WTC11 (cell line): ENCODE measurements at regions not wholly inside any gene's neighbourhood (a gene's known extent, or its start where the extent isn't known, plus 50 kb on each side); places are given as distances from the start of the nearest gene placed in this dataset.

ENCODE experiments used
- ATAC-seq: fragments of 200-7000 bp; cut with Tn5 transposase; 2 replicates; pipeline ENCODE4 v1.10.0; 2021; ENCODE audit warnings: mild to moderate bottlenecking, moderate library complexity
- CTCF ChIA-PET: fragments of 300-600 bp; sonication (Branson Sonifier 250); formaldehyde crosslinking; loops from one replicate; lab custom pipeline; 2021; ENCODE audit warnings: antibody characterized with exemption; lab: Charles Lee
- POLR2A ChIA-PET: fragments of 350-600 bp; sonication (Branson Sonifier 250); formaldehyde crosslinking; loops from one replicate; lab custom pipeline; 2021; ENCODE audit warnings: antibody characterized with exemption; lab: Charles Lee
- DNase-seq: peaks from one replicate; pipeline ENCODE4 v3.0.0; 2021; ENCODE audit warnings: low spot score
- H3K27ac Mint-ChIP-seq: 2 replicates; pipeline ENCODE4 v1.8.0; 2021; ENCODE audit warnings: mixed read lengths
- H3K27me3 Mint-ChIP-seq: 2 replicates; pipeline ENCODE4 v1.8.0; 2021; ENCODE audit warnings: low read depth, mild to moderate bottlenecking, moderate library complexity, mixed read lengths
- H3K36me3 Mint-ChIP-seq: 2 replicates; pipeline ENCODE4 v1.8.0; 2021; ENCODE audit warnings: mixed read lengths
- H3K4me1 Mint-ChIP-seq: 2 replicates; pipeline ENCODE4 v1.8.0; 2022; ENCODE audit warnings: mixed read lengths
- H3K4me3 Mint-ChIP-seq: 2 replicates; pipeline ENCODE4 v1.8.0; 2021; ENCODE audit warnings: mild to moderate bottlenecking, moderate library complexity, mixed read lengths
- H3K9me3 Mint-ChIP-seq: 2 replicates; pipeline ENCODE4 v1.8.0; 2021; ENCODE audit warnings: mixed read lengths
- CREM ChIP-seq: sonication (generic); formaldehyde crosslinking; IDR thresholded peaks from 2 replicates; pipeline ENCODE4 v1.8.1; 2022; ENCODE audit warnings: mild to moderate bottlenecking, missing genetic modification reagents, moderate library complexity
- EMX1 ChIP-seq: fragments of 250-450 bp; sonication (Bioruptor Pico); IDR thresholded peaks from 2 replicates; pipeline ENCODE4 v1.8.0; 2021; ENCODE audit warnings: mild to moderate bottlenecking
- ETV6 ChIP-seq: sonication (generic); formaldehyde crosslinking; IDR thresholded peaks from 2 replicates; pipeline ENCODE4 v1.8.1; 2022; ENCODE audit warnings: mild to moderate bottlenecking, missing genetic modification reagents
- FOXK1 ChIP-seq: sonication (generic); formaldehyde crosslinking; IDR thresholded peaks from 2 replicates; pipeline ENCODE4 v1.8.0; 2022; ENCODE audit warnings: mild to moderate bottlenecking, moderate library complexity, missing genetic modification reagents
- GABPB1 ChIP-seq: sonication (generic); formaldehyde crosslinking; IDR thresholded peaks from 2 replicates; pipeline ENCODE4 v1.8.1; 2023; ENCODE audit warnings: mild to moderate bottlenecking, missing genetic modification reagents
- KAT7 ChIP-seq: sonication (generic); formaldehyde crosslinking; IDR thresholded peaks from 2 replicates; pipeline ENCODE4 v1.8.1; 2023; ENCODE audit warnings: missing genetic modification reagents, mild to moderate bottlenecking, borderline replicate concordance
- MXD4 ChIP-seq: fragments of 250-450 bp; sonication (Bioruptor Pico); IDR thresholded peaks from 2 replicates; pipeline ENCODE4 v1.8.0; 2021; ENCODE audit warnings: mild to moderate bottlenecking, moderate library complexity, borderline replicate concordance
- NFE2L1 ChIP-seq: sonication (generic); formaldehyde crosslinking; IDR thresholded peaks from 2 replicates; pipeline ENCODE4 v1.8.1; 2023; ENCODE audit warnings: missing genetic modification reagents
- NFYB ChIP-seq: sonication (generic); formaldehyde crosslinking; conservative IDR thresholded peaks from 2 replicates; pipeline ENCODE4 v1.8.0; 2022; ENCODE audit warnings: low read depth, missing genetic modification reagents
- NR1H2 ChIP-seq: sonication (generic); formaldehyde crosslinking; IDR thresholded peaks from 2 replicates; pipeline ENCODE4 v1.9.0; 2021; ENCODE audit warnings: mild to moderate bottlenecking, moderate library complexity, missing genetic modification reagents
- SMAD3 ChIP-seq: sonication (generic); formaldehyde crosslinking; IDR thresholded peaks from 2 replicates; pipeline ENCODE4 v1.8.0; 2022; ENCODE audit warnings: missing genetic modification reagents, mild to moderate bottlenecking, borderline replicate concordance
- SOX15 ChIP-seq: fragments of 250-450 bp; sonication (Bioruptor Pico); IDR thresholded peaks from 2 replicates; pipeline ENCODE4 v1.9.0; 2021; ENCODE audit warnings: mild to moderate bottlenecking
- TP53 ChIP-seq: sonication (generic); formaldehyde crosslinking; IDR thresholded peaks from 2 replicates; pipeline ENCODE4 v1.8.1; 2023; ENCODE audit warnings: mild to moderate bottlenecking, missing genetic modification reagents
- ZNF121 ChIP-seq: sonication (generic); formaldehyde crosslinking; IDR thresholded peaks from 2 replicates; pipeline ENCODE4 v1.8.0; 2023; ENCODE audit warnings: missing genetic modification reagents
- ZNF219 ChIP-seq: sonication (generic); formaldehyde crosslinking; IDR thresholded peaks from 2 replicates; pipeline ENCODE4 v1.8.0; 2023; ENCODE audit warnings: missing genetic modification reagents, mild to moderate bottlenecking, borderline replicate concordance
- ZNF317 ChIP-seq: sonication (generic); formaldehyde crosslinking; IDR thresholded peaks from 2 replicates; pipeline ENCODE4 v1.8.1; 2023; ENCODE audit warnings: low read depth, mild to moderate bottlenecking, moderate library complexity, missing genetic modification reagents, borderline replicate concordance
- ZNF396 ChIP-seq: fragments of 250-450 bp; sonication (Bioruptor Pico); IDR thresholded peaks from 2 replicates; pipeline ENCODE4 v1.8.0; 2021; ENCODE audit warnings: mild to moderate bottlenecking, moderate library complexity, borderline replicate concordance
- ZNF423 ChIP-seq: fragments of 250-450 bp; sonication (Bioruptor Pico); IDR thresholded peaks from 2 replicates; pipeline ENCODE4 v2.1.2; 2022; ENCODE audit warnings: mild to moderate bottlenecking, moderate library complexity
- ZNF671 ChIP-seq: fragments of 250-450 bp; sonication (Bioruptor Pico); IDR thresholded peaks from 2 replicates; pipeline ENCODE4 v1.8.0; 2021; ENCODE audit warnings: mild to moderate bottlenecking
- TF ChIP-seq, protein P1 (sequence below): sonication (generic); formaldehyde crosslinking; IDR thresholded peaks from 2 replicates; pipeline ENCODE4 v1.8.1; 2023; ENCODE audit warnings: mild to moderate bottlenecking, missing genetic modification reagents, moderate library complexity
- TF ChIP-seq, protein P2 (sequence below): fragments of 250-450 bp; sonication (Bioruptor Pico); IDR thresholded peaks from 2 replicates; pipeline ENCODE4 v1.9.0; 2021; ENCODE audit warnings: mild to moderate bottlenecking
- TF ChIP-seq, protein P3 (sequence below): sonication (generic); formaldehyde crosslinking; conservative IDR thresholded peaks from 2 replicates; pipeline ENCODE4 v1.8.1; 2022; ENCODE audit warnings: mild to moderate bottlenecking, missing genetic modification reagents
- TF ChIP-seq, protein P4 (sequence below): sonication (generic); formaldehyde crosslinking; IDR thresholded peaks from 2 replicates; pipeline ENCODE4 v1.8.0; 2022; ENCODE audit warnings: missing genetic modification reagents
- TF ChIP-seq, protein P5 (sequence below): fragments of 250-450 bp; sonication (Bioruptor Pico); IDR thresholded peaks from 2 replicates; pipeline ENCODE4 v1.9.0; 2021; ENCODE audit warnings: mild to moderate bottlenecking
- TF ChIP-seq, protein P6 (sequence below): sonication (generic); formaldehyde crosslinking; conservative IDR thresholded peaks from 2 replicates; pipeline ENCODE4 v1.8.1; 2023; ENCODE audit warnings: mild to moderate bottlenecking, low read depth, missing genetic modification reagents, moderate library complexity

DNA sequence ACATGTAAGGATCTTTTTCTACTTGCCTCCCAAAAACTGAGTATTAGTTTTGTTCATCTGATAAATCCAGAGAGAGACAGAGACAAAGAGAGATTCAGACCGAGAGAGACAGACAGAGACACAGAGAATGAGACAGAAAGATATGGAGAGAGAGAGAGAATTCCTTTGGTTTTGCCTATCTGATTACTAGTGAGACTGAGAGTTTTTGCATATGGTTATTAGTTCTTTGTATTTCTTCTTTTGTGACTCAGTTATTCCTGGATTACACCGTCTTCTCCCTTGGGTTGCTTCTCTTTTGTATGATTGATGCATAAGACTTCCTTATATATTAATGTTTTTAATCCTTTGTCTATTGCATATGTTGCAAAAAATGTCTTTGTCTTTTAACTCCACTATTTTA, 91.2 kb upstream of the SPATA31C2 start:
- no peaks in the 10 kb centered on the region; the same call in 1 of the 2 replicates for H3K27me3 Mint-ChIP-seq
- DNase-seq = no peak
- ChIA-PET POLR2A (no interaction called here), CTCF (no interaction called here)
- no peaks in the 10 kb centered on the region for H3K36me3 Mint-ChIP-seq
- H3K27ac Mint-ChIP-seq = no peak overlapping the region
- H3K4me3 Mint-ChIP-seq = no peak overlapping the region
- H3K9me3 Mint-ChIP-seq = peaks cover 22% of the 10 kb centered on the region
- no peak for ATAC-seq
- H3K4me1 Mint-ChIP-seq = peaks cover 18% of the 10 kb centered on the region
- TF ChIP-seq, protein P1, sequence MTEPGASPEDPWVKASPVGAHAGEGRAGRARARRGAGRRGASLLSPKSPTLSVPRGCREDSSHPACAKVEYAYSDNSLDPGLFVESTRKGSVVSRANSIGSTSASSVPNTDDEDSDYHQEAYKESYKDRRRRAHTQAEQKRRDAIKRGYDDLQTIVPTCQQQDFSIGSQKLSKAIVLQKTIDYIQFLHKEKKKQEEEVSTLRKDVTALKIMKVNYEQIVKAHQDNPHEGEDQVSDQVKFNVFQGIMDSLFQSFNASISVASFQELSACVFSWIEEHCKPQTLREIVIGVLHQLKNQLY (CRISPR knock-in tag) = no peak
- TF ChIP-seq ZNF219 (CRISPR knock-in tag) (no peak), ZNF423 (no peak), ZNF396 (CRISPR knock-in tag) (no peak), NFYB (no peak), ETV6 (CRISPR knock-in tag) (no peak), NR1H2 (CRISPR knock-in tag) (no peak), MXD4 (CRISPR knock-in tag) (no peak)
- TF ChIP-seq, protein P2, sequence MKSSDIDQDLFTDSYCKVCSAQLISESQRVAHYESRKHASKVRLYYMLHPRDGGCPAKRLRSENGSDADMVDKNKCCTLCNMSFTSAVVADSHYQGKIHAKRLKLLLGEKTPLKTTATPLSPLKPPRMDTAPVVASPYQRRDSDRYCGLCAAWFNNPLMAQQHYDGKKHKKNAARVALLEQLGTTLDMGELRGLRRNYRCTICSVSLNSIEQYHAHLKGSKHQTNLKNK (CRISPR knock-in tag) = no peak
- TF ChIP-seq, protein P3, sequence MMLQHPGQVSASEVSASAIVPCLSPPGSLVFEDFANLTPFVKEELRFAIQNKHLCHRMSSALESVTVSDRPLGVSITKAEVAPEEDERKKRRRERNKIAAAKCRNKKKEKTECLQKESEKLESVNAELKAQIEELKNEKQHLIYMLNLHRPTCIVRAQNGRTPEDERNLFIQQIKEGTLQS (CRISPR knock-in tag) = no peak
- TF ChIP-seq, protein P4, sequence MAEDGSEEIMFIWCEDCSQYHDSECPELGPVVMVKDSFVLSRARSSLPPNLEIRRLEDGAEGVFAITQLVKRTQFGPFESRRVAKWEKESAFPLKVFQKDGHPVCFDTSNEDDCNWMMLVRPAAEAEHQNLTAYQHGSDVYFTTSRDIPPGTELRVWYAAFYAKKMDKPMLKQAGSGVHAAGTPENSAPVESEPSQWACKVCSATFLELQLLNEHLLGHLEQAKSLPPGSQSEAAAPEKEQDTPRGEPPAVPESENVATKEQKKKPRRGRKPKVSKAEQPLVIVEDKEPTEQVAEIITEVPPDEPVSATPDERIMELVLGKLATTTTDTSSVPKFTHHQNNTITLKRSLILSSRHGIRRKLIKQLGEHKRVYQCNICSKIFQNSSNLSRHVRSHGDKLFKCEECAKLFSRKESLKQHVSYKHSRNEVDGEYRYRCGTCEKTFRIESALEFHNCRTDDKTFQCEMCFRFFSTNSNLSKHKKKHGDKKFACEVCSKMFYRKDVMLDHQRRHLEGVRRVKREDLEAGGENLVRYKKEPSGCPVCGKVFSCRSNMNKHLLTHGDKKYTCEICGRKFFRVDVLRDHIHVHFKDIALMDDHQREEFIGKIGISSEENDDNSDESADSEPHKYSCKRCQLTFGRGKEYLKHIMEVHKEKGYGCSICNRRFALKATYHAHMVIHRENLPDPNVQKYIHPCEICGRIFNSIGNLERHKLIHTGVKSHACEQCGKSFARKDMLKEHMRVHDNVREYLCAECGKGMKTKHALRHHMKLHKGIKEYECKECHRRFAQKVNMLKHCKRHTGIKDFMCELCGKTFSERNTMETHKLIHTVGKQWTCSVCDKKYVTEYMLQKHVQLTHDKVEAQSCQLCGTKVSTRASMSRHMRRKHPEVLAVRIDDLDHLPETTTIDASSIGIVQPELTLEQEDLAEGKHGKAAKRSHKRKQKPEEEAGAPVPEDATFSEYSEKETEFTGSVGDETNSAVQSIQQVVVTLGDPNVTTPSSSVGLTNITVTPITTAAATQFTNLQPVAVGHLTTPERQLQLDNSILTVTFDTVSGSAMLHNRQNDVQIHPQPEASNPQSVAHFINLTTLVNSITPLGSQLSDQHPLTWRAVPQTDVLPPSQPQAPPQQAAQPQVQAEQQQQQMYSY (CRISPR knock-in tag) = no peak
- TF ChIP-seq, all 79 proteins: peak for 0

DNA sequence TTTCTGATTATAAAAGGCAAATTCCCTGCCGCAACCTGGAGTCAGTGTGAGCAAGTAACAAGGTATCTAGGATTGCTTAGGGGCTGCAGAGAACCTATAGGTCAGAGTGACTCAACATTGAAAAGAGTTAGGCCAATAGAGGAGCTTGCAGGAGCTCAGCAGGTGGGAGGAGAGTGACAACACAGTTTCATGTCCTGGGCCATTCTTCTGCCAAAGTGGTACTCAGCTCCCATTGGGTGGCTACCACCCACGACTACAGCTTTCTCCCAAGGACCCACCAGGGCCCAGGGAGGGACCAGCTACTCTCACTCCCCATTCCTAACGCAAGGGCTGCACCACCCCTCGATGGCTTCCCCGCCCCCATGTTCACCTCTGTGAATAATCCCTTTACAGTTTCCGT, 86.7 kb upstream of the SPATA31C2 start:
- H3K27ac Mint-ChIP-seq = no peak overlapping the region

DNA sequence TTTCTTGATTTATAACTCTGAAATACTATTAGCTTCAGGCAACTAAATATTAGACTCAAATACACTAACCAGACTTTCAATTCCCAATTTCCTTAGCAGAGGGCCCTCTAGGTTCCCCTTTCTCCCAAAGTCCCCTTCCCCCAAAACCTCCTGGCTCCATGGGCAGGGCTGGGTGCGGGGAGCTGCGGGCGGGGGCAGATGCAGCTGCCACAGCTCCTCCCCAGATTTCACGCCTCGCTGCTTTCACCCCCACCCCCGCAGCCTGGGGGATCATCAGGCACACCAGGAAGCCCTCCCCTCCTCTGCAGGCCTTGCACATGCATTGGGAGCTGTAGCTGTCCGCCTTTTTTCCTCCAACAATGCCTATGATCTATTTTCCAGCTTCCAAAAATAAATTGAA, 82.8 kb upstream of the SPATA31C2 start:
- H3K9me3 Mint-ChIP-seq = no peaks in the 10 kb centered on the region
- H3K27me3 Mint-ChIP-seq = no peaks in the 10 kb centered on the region; the same call in 1 of the 2 replicates
- DNase-seq (peak; percentile 27), ATAC-seq (peak; percentile 22)
- CTCF ChIA-PET = interaction anchor here (0.6 kb wide), 1 partner anchor 22 kb away, joined by 3 read pairs; no protein-coding TSS in a partner anchor
- POLR2A ChIA-PET = no interaction called here
- H3K4me3 Mint-ChIP-seq = no peak overlapping the region
- peaks cover 24% of the 10 kb centered on the region for H3K4me1 Mint-ChIP-seq
- no peaks in the 10 kb centered on the region for H3K36me3 Mint-ChIP-seq
- H3K27ac Mint-ChIP-seq = no peak overlapping the region
- TF ChIP-seq NFE2L1 (no peak), ETV6 (CRISPR knock-in tag) (no peak), SOX15 (CRISPR knock-in tag) (no peak), ZNF317 (CRISPR knock-in tag) (no peak), GABPB1 (CRISPR knock-in tag) (no peak), ZNF121 (CRISPR knock-in tag) (no peak), ZNF671 (no peak)
- TF ChIP-seq, protein P5, sequence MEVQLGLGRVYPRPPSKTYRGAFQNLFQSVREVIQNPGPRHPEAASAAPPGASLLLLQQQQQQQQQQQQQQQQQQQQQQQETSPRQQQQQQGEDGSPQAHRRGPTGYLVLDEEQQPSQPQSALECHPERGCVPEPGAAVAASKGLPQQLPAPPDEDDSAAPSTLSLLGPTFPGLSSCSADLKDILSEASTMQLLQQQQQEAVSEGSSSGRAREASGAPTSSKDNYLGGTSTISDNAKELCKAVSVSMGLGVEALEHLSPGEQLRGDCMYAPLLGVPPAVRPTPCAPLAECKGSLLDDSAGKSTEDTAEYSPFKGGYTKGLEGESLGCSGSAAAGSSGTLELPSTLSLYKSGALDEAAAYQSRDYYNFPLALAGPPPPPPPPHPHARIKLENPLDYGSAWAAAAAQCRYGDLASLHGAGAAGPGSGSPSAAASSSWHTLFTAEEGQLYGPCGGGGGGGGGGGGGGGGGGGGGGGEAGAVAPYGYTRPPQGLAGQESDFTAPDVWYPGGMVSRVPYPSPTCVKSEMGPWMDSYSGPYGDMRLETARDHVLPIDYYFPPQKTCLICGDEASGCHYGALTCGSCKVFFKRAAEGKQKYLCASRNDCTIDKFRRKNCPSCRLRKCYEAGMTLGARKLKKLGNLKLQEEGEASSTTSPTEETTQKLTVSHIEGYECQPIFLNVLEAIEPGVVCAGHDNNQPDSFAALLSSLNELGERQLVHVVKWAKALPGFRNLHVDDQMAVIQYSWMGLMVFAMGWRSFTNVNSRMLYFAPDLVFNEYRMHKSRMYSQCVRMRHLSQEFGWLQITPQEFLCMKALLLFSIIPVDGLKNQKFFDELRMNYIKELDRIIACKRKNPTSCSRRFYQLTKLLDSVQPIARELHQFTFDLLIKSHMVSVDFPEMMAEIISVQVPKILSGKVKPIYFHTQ = no peak
- TF ChIP-seq, protein P6, sequence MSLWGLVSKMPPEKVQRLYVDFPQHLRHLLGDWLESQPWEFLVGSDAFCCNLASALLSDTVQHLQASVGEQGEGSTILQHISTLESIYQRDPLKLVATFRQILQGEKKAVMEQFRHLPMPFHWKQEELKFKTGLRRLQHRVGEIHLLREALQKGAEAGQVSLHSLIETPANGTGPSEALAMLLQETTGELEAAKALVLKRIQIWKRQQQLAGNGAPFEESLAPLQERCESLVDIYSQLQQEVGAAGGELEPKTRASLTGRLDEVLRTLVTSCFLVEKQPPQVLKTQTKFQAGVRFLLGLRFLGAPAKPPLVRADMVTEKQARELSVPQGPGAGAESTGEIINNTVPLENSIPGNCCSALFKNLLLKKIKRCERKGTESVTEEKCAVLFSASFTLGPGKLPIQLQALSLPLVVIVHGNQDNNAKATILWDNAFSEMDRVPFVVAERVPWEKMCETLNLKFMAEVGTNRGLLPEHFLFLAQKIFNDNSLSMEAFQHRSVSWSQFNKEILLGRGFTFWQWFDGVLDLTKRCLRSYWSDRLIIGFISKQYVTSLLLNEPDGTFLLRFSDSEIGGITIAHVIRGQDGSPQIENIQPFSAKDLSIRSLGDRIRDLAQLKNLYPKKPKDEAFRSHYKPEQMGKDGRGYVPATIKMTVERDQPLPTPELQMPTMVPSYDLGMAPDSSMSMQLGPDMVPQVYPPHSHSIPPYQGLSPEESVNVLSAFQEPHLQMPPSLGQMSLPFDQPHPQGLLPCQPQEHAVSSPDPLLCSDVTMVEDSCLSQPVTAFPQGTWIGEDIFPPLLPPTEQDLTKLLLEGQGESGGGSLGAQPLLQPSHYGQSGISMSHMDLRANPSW = no peak

More for the DNA sequence above, 86.7 kb upstream of the SPATA31C2 start:
- CTCF ChIA-PET = interaction anchor here (1.0 to 1.3 kb wide), 2 partner anchors 12 to 53 kb away, joined by 4 to 7 read pairs; no protein-coding TSS in a partner anchor
- H3K4me1 Mint-ChIP-seq = peaks cover 32% of the 10 kb centered on the region
- no peaks in the 10 kb centered on the region; the same call in 1 of the 2 replicates for H3K27me3 Mint-ChIP-seq
- no peak overlapping the region for H3K4me3 Mint-ChIP-seq
- no peak for TF ChIP-seq SMAD3
- no peak for TF ChIP-seq FOXK1 (CRISPR knock-in tag)
- TF ChIP-seq EMX1 (CRISPR knock-in tag) = no peak
- TF ChIP-seq TP53 (CRISPR knock-in tag) = no peak
- no peak for TF ChIP-seq CREM
- TF ChIP-seq KAT7 (CRISPR knock-in tag) = no peak
- TF ChIP-seq ETV6 (CRISPR knock-in tag) = no peak
- TF ChIP-seq, all 79 proteins: peak for 0
- Mint-ChIP-seq H3K9me3 (no peaks in the 10 kb centered on the region), H3K36me3 (no peaks in the 10 kb centered on the region)
- POLR2A ChIA-PET = interaction anchor here (0.6 kb wide), 1 partner anchor 768 kb away, joined by 3 read pairs; no protein-coding TSS in a partner anchor
- ATAC-seq = peak; percentile 72
- DNase-seq = no peak
